Common myeloid progenitor, CD34-positive (primary cell): ENCODE measurements at regions not wholly inside any gene's neighbourhood (a gene's known extent, or its start where the extent isn't known, plus 50 kb on each side); places are given as distances from the start of the nearest gene placed in this dataset.

Source experiments
- CTCF ChIA-PET: fragments of 350-600 bp; sonication (Branson Sonifier 250); formaldehyde crosslinking; loops from one replicate; lab custom pipeline; 2021; ENCODE audit warnings: antibody characterized with exemption; lab: Charles Lee
- POLR2A ChIA-PET: fragments of 350-600 bp; sonication (Branson Sonifier 250); formaldehyde crosslinking; loops from one replicate; lab custom pipeline; 2021; ENCODE audit warnings: antibody characterized with exemption; lab: Charles Lee
- DNase-seq, 3 donors: peaks; one replicate each; pipeline versions ENCODE4 v3.0.0 to v3.0.0-alpha.2; 2013
- H3K27ac ChIP-seq, 2 experiments: 1 replicate in 1 of 2; 2 replicates in 1 of 2; pipeline ENCODE4 v1.7.0; 2013; ENCODE audit warnings: inconsistent platforms in 2 of 2, low read length in 2 of 2, mild to moderate bottlenecking in 2 of 2, low read depth in 1 of 2, moderate library complexity in 1 of 2; ENCODE audit not compliant: severe bottlenecking in 2 of 2, insufficient read depth in 1 of 2, poor library complexity in 1 of 2
- H3K27me3 ChIP-seq, 5 experiments: replicated peaks in 2 of 5; 1 replicate in 3 of 5; 2 replicates in 2 of 5; pipeline versions ENCODE4 v1.6.1 to v1.7.0; 2013; ENCODE audit warnings: low read length in 4 of 5, mild to moderate bottlenecking in 2 of 5, moderate library complexity in 2 of 5, inconsistent platforms in 1 of 5; ENCODE audit not compliant: insufficient read depth in 5 of 5, control insufficient read depth in 4 of 5
- H3K36me3 ChIP-seq, 4 experiments: 1 replicate in 2 of 4; 2 replicates in 2 of 4; pipeline versions ENCODE4 v1.6.1 to v1.7.0; 2013; ENCODE audit warnings: low read length in 3 of 4, control low read depth in 1 of 4, mild to moderate bottlenecking in 1 of 4; ENCODE audit not compliant: control insufficient read depth in 4 of 4, insufficient read depth in 4 of 4
- H3K4me1 ChIP-seq, 4 experiments: 1 replicate in 3 of 4; 2 replicates in 1 of 4; pipeline versions ENCODE4 v1.6.1 to v1.7.1; 2013; ENCODE audit warnings: low read length in 3 of 4, mild to moderate bottlenecking in 3 of 4, control low read depth in 1 of 4, inconsistent platforms in 1 of 4, moderate library complexity in 1 of 4; ENCODE audit not compliant: control insufficient read depth in 4 of 4, insufficient read depth in 4 of 4; ENCODE audit errors: control extremely low read depth in 1 of 4
- H3K4me3 ChIP-seq, 7 experiments: 1 replicate in 4 of 7; 2 replicates in 3 of 7; pipeline versions ENCODE4 v1.5.1 to v1.7.0; 2013; ENCODE audit warnings: mild to moderate bottlenecking in 7 of 7, low read length in 6 of 7, moderate library complexity in 6 of 7, inconsistent platforms in 2 of 7, low read depth in 2 of 7, control low read depth in 1 of 7; ENCODE audit not compliant: insufficient read depth in 4 of 7, control insufficient read depth in 1 of 7; ENCODE audit errors: extremely low read depth in 1 of 7
- H3K9me3 ChIP-seq, 5 experiments: 1 replicate in 4 of 5; 2 replicates in 1 of 5; pipeline versions ENCODE4 v1.6.1 to v1.7.1; 2013; ENCODE audit warnings: low read length in 4 of 5, mild to moderate bottlenecking in 2 of 5, inconsistent platforms in 1 of 5, low read depth in 1 of 5, moderate library complexity in 1 of 5; ENCODE audit not compliant: control insufficient read depth in 4 of 5, insufficient read depth in 2 of 5; ENCODE audit errors: control extremely low read depth in 1 of 5
- WGBS: methylation state at CpG from one replicate; pipeline ENCODE4 v1.1.5; 2013; ENCODE audit not compliant: insufficient coverage; 5-methylcytosine and 5-hydroxymethylcytosine counted together

- Histone ChIP-seq H3K36me3 (no peaks in the 10 kb centered on the region), H3K4me3 (peak overlapping the region in 1 of 7 experiments; percentile 14), H3K9me3 (no peaks in the 10 kb centered on the region), H3K27ac (no peak overlapping the region), H3K27me3 (no peaks in the 10 kb centered on the region), H3K4me1 (peaks cover 0 to 9% (median 0%) of the 10 kb centered on the region in 4 experiments)
- DNase-seq = peak; percentile 13 to 67 (median 56)
- ChIA-PET CTCF (no interaction called here), POLR2A (no interaction called here)
- 100% methylated on average over 2 of the region's 5 CpGs for WGBS
Observed at GRCh38 chr2:8090748-8091700, 590.8 kb upstream of the ID2 start.

GRCh38 chr2:8094526-8094925 lies 587.3 kb upstream of the ID2 start:
- 97% methylated on average over 13 of the region's 18 CpGs for WGBS
- Histone ChIP-seq H3K4me1 (peaks cover 0 to 9% (median 0%) of the 10 kb centered on the region in 4 experiments), H3K27me3 (no peaks in the 10 kb centered on the region), H3K36me3 (no peaks in the 10 kb centered on the region), H3K4me3 (no peak overlapping the region), H3K27ac (no peak overlapping the region), H3K9me3 (no peaks in the 10 kb centered on the region)
- CTCF ChIA-PET = interaction anchor here (0.6 to 0.8 kb wide), 2 partner anchors 11 to 214 kb away, joined by 3 read pairs; no protein-coding TSS in a partner anchor
- POLR2A ChIA-PET = no interaction called here
- DNase-seq = no peak

- no peak for DNase-seq
- H3K36me3 ChIP-seq = no peaks in the 10 kb centered on the region
- peaks cover 0 to 4% (median 0%) of the 10 kb centered on the region in 4 experiments for H3K4me1 ChIP-seq
- H3K27me3 ChIP-seq = no peaks in the 10 kb centered on the region
- ChIA-PET CTCF (interaction anchor here (1.2 kb wide), 1 partner anchor 10 kb away, joined by 3 read pairs; no protein-coding TSS in a partner anchor), POLR2A (no interaction called here)
- H3K4me3 ChIP-seq = no peak overlapping the region
- 98% methylated on average over 4 of the region's 4 CpGs for WGBS
- H3K9me3 ChIP-seq = no peaks in the 10 kb centered on the region
- no peak overlapping the region for H3K27ac ChIP-seq
Observed at GRCh38 chr2:8095978-8096377, 585.9 kb upstream of the ID2 start.

- ChIA-PET POLR2A (no interaction called here), CTCF (interaction anchor here (0.9 to 1.2 kb wide), 3 partner anchors 11 to 22 kb away, joined by 3 read pairs; no protein-coding TSS in a partner anchor)
- no peak for DNase-seq
- no peaks in the 10 kb centered on the region for H3K4me1 ChIP-seq
- H3K27ac ChIP-seq = no peak overlapping the region
- no CpG with 5 or more reads among the region's 1 CpG for WGBS
- no peaks in the 10 kb centered on the region for H3K27me3 ChIP-seq
- H3K4me3 ChIP-seq = no peak overlapping the region
- H3K9me3 ChIP-seq = no peaks in the 10 kb centered on the region
- H3K36me3 ChIP-seq = no peaks in the 10 kb centered on the region
Observed at GRCh38 chr2:8096484-8096883, 585.4 kb upstream of the ID2 start.

GRCh38 chr2:8098476-8099266 lies 583.2 kb upstream of the ID2 start:
- Histone ChIP-seq H3K27ac (no peak overlapping the region), H3K4me1 (no peaks in the 10 kb centered on the region), H3K4me3 (no peak overlapping the region), H3K27me3 (no peaks in the 10 kb centered on the region), H3K36me3 (no peaks in the 10 kb centered on the region), H3K9me3 (no peaks in the 10 kb centered on the region)
- CTCF ChIA-PET = no interaction called here
- POLR2A ChIA-PET = no interaction called here
- 98% methylated on average over 6 of the region's 6 CpGs for WGBS
- no peak for DNase-seq

GRCh38 chr2:8099267-8099582 lies 582.6 kb upstream of the ID2 start:
- H3K27ac ChIP-seq = no peak overlapping the region
- no peaks in the 10 kb centered on the region for H3K27me3 ChIP-seq
- H3K9me3 ChIP-seq = no peaks in the 10 kb centered on the region
- DNase-seq = no peak
- 97% methylated on average over 4 of the region's 4 CpGs for WGBS
- H3K4me1 ChIP-seq = no peaks in the 10 kb centered on the region
- no peaks in the 10 kb centered on the region for H3K36me3 ChIP-seq
- CTCF ChIA-PET = no interaction called here
- POLR2A ChIA-PET = no interaction called here
- H3K4me3 ChIP-seq = no peak overlapping the region
